ENCODE measurements at regions not wholly inside any gene's neighbourhood (a gene's known extent, or its start where the extent isn't known, plus 50 kb on each side); places are given as distances from the start of the nearest gene placed in this dataset.

DNA sequence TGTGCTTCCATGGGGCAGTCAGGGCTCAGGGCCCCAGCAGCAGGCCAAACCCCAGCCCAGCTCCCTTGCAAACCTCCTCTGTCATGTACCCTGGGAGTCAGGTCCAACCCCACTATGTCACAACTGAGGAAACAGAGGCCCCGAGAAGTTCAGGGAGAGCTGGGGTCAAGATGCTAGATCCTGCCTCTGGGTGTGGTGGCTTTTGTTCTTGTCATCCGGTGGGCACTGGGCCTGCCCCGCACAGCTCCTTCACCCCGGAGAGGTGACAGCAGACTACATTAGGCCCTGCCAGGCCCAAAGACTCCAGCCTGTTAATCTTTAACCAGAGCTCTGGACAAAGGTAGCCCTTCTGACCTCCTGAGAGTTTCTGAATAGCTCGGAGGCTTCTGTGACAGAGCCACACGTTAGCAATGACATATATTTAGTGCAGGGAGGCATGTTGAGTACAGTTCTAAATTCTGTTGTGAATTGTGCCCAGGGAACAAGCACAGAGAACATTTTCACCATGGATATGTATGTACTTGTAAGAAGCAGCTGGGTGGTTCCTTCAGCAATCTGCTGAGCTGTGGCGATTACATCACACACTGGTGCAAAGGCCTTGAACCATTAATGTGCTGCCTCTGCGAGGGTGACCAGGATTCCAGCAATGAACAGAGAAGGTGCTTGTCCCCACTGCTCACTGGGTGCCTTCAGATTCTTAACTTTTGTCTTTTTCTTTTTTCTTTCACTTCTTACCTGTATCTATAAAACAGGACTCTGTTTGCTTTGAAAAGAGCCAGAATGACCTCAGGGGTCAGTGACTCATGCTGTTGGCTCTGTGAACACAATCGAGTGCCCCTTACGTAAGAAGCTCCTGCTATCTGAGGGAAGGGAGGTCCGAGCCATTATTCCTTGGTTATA is 102.8 kb downstream of the RHOU start (continued):
- TF ChIP-seq, protein P1, sequence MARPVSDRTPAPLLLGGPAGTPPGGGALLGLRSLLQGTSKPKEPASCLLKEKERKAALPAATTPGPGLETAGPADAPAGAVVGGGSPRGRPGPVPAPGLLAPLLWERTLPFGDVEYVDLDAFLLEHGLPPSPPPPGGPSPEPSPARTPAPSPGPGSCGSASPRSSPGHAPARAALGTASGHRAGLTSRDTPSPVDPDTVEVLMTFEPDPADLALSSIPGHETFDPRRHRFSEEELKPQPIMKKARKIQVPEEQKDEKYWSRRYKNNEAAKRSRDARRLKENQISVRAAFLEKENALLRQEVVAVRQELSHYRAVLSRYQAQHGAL (CRISPR knock-in tag; IDR thresholded peaks at IDR 0.05; ENCODE audit: not compliant biosample characterization) = peak; percentile 60
- TF ChIP-seq ZSCAN20 (CRISPR knock-in tag; IDR thresholded peaks at IDR 0.05; ENCODE audit: borderline replicate concordance) = no peak
- TF ChIP-seq NR2C2 (CRISPR knock-in tag; IDR thresholded peaks at IDR 0.05; ENCODE audit: borderline replicate concordance) = peak; percentile 69
- TF ChIP-seq, protein P2, sequence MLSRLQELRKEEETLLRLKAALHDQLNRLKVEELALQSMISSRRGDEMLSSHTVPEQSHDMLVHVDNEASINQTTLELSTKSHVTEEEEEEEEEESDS (CRISPR knock-in tag; IDR thresholded peaks at IDR 0.05; ENCODE audit: borderline replicate concordance) = 0 out of 2 replicates have a peak, but pooled peaks have one; percentile 34
- TF ChIP-seq MBNL3 (CRISPR knock-in tag; conservative IDR thresholded peaks at IDR 0.05) = no peak
- TF ChIP-seq, protein P3, sequence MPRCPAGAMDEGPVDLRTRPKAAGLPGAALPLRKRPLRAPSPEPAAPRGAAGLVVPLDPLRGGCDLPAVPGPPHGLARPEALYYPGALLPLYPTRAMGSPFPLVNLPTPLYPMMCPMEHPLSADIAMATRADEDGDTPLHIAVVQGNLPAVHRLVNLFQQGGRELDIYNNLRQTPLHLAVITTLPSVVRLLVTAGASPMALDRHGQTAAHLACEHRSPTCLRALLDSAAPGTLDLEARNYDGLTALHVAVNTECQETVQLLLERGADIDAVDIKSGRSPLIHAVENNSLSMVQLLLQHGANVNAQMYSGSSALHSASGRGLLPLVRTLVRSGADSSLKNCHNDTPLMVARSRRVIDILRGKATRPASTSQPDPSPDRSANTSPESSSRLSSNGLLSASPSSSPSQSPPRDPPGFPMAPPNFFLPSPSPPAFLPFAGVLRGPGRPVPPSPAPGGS (CRISPR knock-in tag; IDR thresholded peaks at IDR 0.05) = 0 out of 2 replicates have a peak, but pooled peaks have one; percentile 19
- TF ChIP-seq MIXL1 (CRISPR knock-in tag; IDR thresholded peaks at IDR 0.05) = peak; percentile 52
- TF ChIP-seq MIER3 (CRISPR knock-in tag; IDR thresholded peaks at IDR 0.05; ENCODE audit: borderline replicate concordance) = 0 out of 2 replicates have a peak, but pooled peaks have one; percentile 15
- TF ChIP-seq TBX3 (IDR thresholded peaks at IDR 0.05; ENCODE audit: borderline replicate concordance) = no peak
- peak; percentile 86 for TF ChIP-seq SALL1 (CRISPR knock-in tag; IDR thresholded peaks at IDR 0.05)
- TF ChIP-seq, protein P4, sequence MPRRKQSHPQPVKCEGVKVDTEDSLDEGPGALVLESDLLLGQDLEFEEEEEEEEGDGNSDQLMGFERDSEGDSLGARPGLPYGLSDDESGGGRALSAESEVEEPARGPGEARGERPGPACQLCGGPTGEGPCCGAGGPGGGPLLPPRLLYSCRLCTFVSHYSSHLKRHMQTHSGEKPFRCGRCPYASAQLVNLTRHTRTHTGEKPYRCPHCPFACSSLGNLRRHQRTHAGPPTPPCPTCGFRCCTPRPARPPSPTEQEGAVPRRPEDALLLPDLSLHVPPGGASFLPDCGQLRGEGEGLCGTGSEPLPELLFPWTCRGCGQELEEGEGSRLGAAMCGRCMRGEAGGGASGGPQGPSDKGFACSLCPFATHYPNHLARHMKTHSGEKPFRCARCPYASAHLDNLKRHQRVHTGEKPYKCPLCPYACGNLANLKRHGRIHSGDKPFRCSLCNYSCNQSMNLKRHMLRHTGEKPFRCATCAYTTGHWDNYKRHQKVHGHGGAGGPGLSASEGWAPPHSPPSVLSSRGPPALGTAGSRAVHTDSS (CRISPR knock-in tag; conservative IDR thresholded peaks at IDR 0.05) = 0 out of 2 replicates have a peak, but pooled peaks have one; percentile 43
- TF ChIP-seq ZNF564 (CRISPR knock-in tag; IDR thresholded peaks at IDR 0.05) = no peak
- TF ChIP-seq, protein P5, sequence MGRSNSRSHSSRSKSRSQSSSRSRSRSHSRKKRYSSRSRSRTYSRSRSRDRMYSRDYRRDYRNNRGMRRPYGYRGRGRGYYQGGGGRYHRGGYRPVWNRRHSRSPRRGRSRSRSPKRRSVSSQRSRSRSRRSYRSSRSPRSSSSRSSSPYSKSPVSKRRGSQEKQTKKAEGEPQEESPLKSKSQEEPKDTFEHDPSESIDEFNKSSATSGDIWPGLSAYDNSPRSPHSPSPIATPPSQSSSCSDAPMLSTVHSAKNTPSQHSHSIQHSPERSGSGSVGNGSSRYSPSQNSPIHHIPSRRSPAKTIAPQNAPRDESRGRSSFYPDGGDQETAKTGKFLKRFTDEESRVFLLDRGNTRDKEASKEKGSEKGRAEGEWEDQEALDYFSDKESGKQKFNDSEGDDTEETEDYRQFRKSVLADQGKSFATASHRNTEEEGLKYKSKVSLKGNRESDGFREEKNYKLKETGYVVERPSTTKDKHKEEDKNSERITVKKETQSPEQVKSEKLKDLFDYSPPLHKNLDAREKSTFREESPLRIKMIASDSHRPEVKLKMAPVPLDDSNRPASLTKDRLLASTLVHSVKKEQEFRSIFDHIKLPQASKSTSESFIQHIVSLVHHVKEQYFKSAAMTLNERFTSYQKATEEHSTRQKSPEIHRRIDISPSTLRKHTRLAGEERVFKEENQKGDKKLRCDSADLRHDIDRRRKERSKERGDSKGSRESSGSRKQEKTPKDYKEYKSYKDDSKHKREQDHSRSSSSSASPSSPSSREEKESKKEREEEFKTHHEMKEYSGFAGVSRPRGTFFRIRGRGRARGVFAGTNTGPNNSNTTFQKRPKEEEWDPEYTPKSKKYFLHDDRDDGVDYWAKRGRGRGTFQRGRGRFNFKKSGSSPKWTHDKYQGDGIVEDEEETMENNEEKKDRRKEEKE (IDR thresholded peaks at IDR 0.05) = no peak
- peak; percentile 82 for TF ChIP-seq NCOA2 (CRISPR knock-in tag; IDR thresholded peaks at IDR 0.05)
- no peak for TF ChIP-seq CENPT (CRISPR knock-in tag; IDR thresholded peaks at IDR 0.05; ENCODE audit: low read depth)
- TF ChIP-seq, protein P6, sequence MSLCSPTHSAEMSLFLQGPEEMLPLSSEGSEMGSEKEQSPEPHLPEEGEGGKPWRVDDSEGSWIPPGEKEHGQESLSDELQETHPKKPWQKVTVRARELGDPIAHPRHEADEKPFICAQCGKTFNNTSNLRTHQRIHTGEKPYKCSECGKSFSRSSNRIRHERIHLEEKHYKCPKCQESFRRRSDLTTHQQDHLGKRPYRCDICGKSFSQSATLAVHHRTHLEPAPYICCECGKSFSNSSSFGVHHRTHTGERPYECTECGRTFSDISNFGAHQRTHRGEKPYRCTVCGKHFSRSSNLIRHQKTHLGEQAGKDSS (CRISPR knock-in tag; IDR thresholded peaks at IDR 0.05; ENCODE audit: borderline replicate concordance, low read depth) = peak; percentile 62; the same call in 1 of the 2 replicates
- TF ChIP-seq ASH2L (IDR thresholded peaks at IDR 0.05; ENCODE audit: insufficient read length, low read depth, low read length) = peak; percentile 100
- TF ChIP-seq ZNF30 (CRISPR knock-in tag; IDR thresholded peaks at IDR 0.05) = no peak
- TF ChIP-seq NKX3-1 (CRISPR knock-in tag; IDR thresholded peaks at IDR 0.05) = peak; percentile 76; the same call in 1 of the 2 replicates
- no peak for TF ChIP-seq CHCHD3 (CRISPR knock-in tag; IDR thresholded peaks at IDR 0.05)
- no peak for TF ChIP-seq ZFP1 (CRISPR knock-in tag; IDR thresholded peaks at IDR 0.05)
- TF ChIP-seq ZNF205 (CRISPR knock-in tag; IDR thresholded peaks at IDR 0.05) = no peak

All from HepG2 (cell line).